ENCODE measurements at regions not wholly inside any gene's neighbourhood (a gene's known extent, or its start where the extent isn't known, plus 50 kb on each side); places are given as distances from the start of the nearest gene placed in this dataset.

DNA sequence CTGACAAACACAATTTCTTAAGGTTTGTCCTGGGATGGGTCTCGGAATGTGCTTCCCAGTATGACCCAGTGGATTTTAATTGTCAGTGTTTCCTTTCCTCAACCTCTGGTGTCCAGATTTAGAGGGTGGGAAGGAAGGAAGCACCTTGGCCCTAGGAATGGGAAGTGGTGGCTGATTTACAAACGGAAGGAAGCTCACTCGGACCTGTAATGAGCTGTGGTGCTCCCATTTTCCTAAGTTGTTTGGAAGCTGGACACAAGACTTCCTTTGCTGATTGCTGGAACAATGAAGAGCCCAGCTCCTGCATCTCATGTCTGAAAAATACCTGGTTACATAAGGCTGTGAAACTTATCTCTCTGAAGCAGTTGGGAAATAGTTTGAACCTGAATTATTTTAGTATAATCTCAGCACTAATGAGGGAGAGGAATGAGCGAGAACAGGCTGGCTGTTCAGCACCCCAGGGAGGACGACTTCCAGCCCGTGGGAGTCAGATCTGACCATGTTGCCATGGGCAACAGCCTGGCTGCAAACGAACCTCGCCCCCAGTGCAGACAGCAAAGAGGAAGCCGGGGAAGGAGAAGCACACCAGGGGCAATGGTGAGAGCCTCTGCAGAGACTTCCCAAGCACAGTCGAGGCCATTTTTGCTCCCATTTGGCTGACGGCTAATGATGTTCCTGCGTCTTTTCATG, 74.4 kb upstream of the ASB18 start:
- DNase-seq (ENCODE audit: low spot score) (no peak), FAIRE-seq (no peak), ATAC-seq (peak; percentile 34; the same call in 1 of the 3 replicates)
- no peak overlapping the region for H3K9ac ChIP-seq (ENCODE audit: insufficient read depth, low read depth, low read length)
- H2AFZ ChIP-seq (ENCODE audit: low read length), result no peak overlapping the region
- no peaks in the 10 kb centered on the region for H3K36me3 ChIP-seq (replicated peaks in 1 of 2; ENCODE audit: control insufficient read depth in 1 of 2, insufficient read depth in 2 of 2, low read length in 2 of 2)
- no peak overlapping the region for H3K4me2 ChIP-seq (ENCODE audit: low read depth, low read length)
- no peaks in the 10 kb centered on the region for H4K20me1 ChIP-seq (ENCODE audit: insufficient read depth, low read length)
- CTCF ChIA-PET (ENCODE audit: low intra/inter-chr PET ratio, low total read pairs), result no interaction called here
- H3K27ac ChIP-seq (ENCODE audit: extremely low read length, insufficient read depth, low read length), result no peak overlapping the region
- peak; percentile 62; the same call in 1 of the 2 replicates for TF ChIP-seq RFX3 (CRISPR knock-in tag; IDR thresholded peaks at IDR 0.05)
- no peak for TF ChIP-seq ZNF232 (CRISPR knock-in tag; IDR thresholded peaks at IDR 0.05; ENCODE audit: borderline replicate concordance)
- no TSS peak for BruUV-seq (replicated peaks)
- H3K9me3 ChIP-seq (ENCODE audit: low read length), result no peaks in the 10 kb centered on the region
- in situ Hi-C loops (cut with HindIII; ENCODE audit: extremely low pct_ligation_motif_present, low pct_unique_long_range_greater_than_20kb), result no loop called here
- peaks cover 10% of the 10 kb centered on the region for H3K4me1 ChIP-seq (ENCODE audit: insufficient read depth, low read length)
- POLR2A ChIA-PET, result no interaction called here
- WGBS (ENCODE audit: low lambda C conversion rate), result 24% methylated on average over 11 of the region's 12 CpGs
- no peak overlapping the region for H3K4me3 ChIP-seq (replicated peaks in 1 of 3; ENCODE audit: insufficient read depth in 1 of 3, low read depth in 2 of 3, low read length in 3 of 3)
- H3K27me3 ChIP-seq (ENCODE audit: control insufficient read depth in 1 of 2, insufficient read depth in 2 of 2, low read length in 2 of 2), result peaks cover 6 to 37% of the 10 kb centered on the region in 2 experiments; a peak in 4 of 5 replicates
- intact Hi-C loops (cut with micrococcal nuclease; ENCODE audit: unreplicated experiment), result no loop called here
- no peaks in the 10 kb centered on the region for H3K79me2 ChIP-seq (ENCODE audit: insufficient read depth, low read length)

DNA sequence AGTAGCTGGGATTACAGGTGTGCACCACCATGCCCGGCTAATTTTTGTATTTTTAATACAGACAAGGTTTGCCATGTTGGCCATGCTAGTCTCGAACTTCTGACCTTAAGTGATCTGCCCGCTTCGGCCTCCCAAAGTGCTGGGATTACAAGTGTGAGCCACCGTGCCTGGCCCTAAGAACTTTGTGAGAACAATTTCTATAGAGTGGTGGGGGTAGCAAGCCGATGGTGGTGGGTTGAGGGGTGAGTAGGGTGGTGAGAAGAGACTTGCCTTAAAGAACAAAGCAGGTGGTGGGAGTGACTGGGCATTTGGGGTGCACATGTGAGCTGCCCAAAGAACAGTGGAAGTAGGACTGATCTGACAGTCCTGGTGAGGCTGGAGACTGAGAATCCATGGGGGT, 76.0 kb upstream of the ASB18 start:
- intact Hi-C loops (cut with micrococcal nuclease; ENCODE audit: unreplicated experiment), result no loop called here
- Histone ChIP-seq H3K27me3 (ENCODE audit: control insufficient read depth in 1 of 2, insufficient read depth in 2 of 2, low read length in 2 of 2) (peaks cover 6 to 36% of the 10 kb centered on the region in 2 experiments; a peak in 4 of 5 replicates), H3K9me3 (ENCODE audit: low read length) (no peaks in the 10 kb centered on the region), H3K36me3 (replicated peaks in 1 of 2; ENCODE audit: control insufficient read depth in 1 of 2, insufficient read depth in 2 of 2, low read length in 2 of 2) (no peaks in the 10 kb centered on the region), H3K4me2 (ENCODE audit: low read depth, low read length) (no peak overlapping the region), H3K79me2 (ENCODE audit: insufficient read depth, low read length) (no peaks in the 10 kb centered on the region), H3K27ac (ENCODE audit: extremely low read length, insufficient read depth, low read length) (no peak overlapping the region), H4K20me1 (ENCODE audit: insufficient read depth, low read length) (no peaks in the 10 kb centered on the region), H3K9ac (ENCODE audit: insufficient read depth, low read depth, low read length) (no peak overlapping the region), H3K4me3 (replicated peaks in 1 of 3; ENCODE audit: insufficient read depth in 1 of 3, low read depth in 2 of 3, low read length in 3 of 3) (no peak overlapping the region), H2AFZ (ENCODE audit: low read length) (no peak overlapping the region), H3K4me1 (ENCODE audit: insufficient read depth, low read length) (peaks cover 10% of the 10 kb centered on the region)
- in situ Hi-C loops (cut with HindIII; ENCODE audit: extremely low pct_ligation_motif_present, low pct_unique_long_range_greater_than_20kb), result no loop called here
- DNase-seq (ENCODE audit: low spot score), result no peak
- TF ChIP-seq CBX2 (IDR thresholded peaks at IDR 0.05; ENCODE audit: low read depth, low read length), result no peak
- TF ChIP-seq CBX2 (CRISPR knock-in tag; IDR thresholded peaks at IDR 0.05; ENCODE audit: low read depth), result no peak
- TF ChIP-seq, protein P1, sequence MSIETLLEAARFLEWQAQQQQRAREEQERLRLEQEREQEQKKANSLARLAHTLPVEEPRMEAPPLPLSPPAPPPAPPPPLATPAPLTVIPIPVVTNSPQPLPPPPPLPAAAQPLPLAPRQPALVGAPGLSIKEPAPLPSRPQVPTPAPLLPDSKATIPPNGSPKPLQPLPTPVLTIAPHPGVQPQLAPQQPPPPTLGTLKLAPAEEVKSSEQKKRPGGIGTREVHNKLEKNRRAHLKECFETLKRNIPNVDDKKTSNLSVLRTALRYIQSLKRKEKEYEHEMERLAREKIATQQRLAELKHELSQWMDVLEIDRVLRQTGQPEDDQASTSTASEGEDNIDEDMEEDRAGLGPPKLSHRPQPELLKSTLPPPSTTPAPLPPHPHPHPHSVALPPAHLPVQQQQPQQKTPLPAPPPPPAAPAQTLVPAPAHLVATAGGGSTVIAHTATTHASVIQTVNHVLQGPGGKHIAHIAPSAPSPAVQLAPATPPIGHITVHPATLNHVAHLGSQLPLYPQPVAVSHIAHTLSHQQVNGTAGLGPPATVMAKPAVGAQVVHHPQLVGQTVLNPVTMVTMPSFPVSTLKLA (IDR thresholded peaks at IDR 0.05), result peak; percentile 40
- FAIRE-seq, result no peak
- CTCF ChIA-PET (ENCODE audit: low intra/inter-chr PET ratio, low total read pairs), result no interaction called here
- POLR2A ChIA-PET, result no interaction called here
- WGBS (ENCODE audit: low lambda C conversion rate), result 30% methylated on average over 6 of the region's 6 CpGs
- no peak for ATAC-seq
- BruUV-seq (replicated peaks), result no TSS peak
